HAP-1 (cell line): ENCODE measurements at regions not wholly inside any gene's neighbourhood (a gene's known extent, or its start where the extent isn't known, plus 50 kb on each side); places are given as distances from the start of the nearest gene placed in this dataset.

Experiments used
- DNase-seq, 2 experiments: peaks; one replicate each; pipeline ENCODE4 v3.0.0-alpha.2; 2016 to 2020; ENCODE audit warnings: low spot score in 2 of 2
- H3K27me3 ChIP-seq: fragments of 250-450 bp; sonication (Bioruptor Pico); 2 replicates; pipeline ENCODE4 v1.5.1; 2020; ENCODE audit warnings: low read depth, mild to moderate bottlenecking, moderate library complexity
- H3K36me3 ChIP-seq: fragments of 250-450 bp; sonication (Bioruptor Pico); replicated peaks from 2 replicates; pipeline ENCODE4 v1.5.1; 2020; ENCODE audit warnings: mild to moderate bottlenecking
- H3K4me1 ChIP-seq: fragments of 250-450 bp; sonication (Bioruptor Pico); 2 replicates; pipeline ENCODE4 v1.5.1; 2020; ENCODE audit warnings: mild to moderate bottlenecking
- H3K4me3 ChIP-seq: fragments of 250-450 bp; sonication (Bioruptor Pico); 2 replicates; pipeline ENCODE4 v1.5.1; 2020; ENCODE audit warnings: mild to moderate bottlenecking, moderate library complexity
- H3K9me3 ChIP-seq: fragments of 250-450 bp; sonication (Bioruptor Pico); 2 replicates; pipeline ENCODE4 v1.5.1; 2020; ENCODE audit warnings: mild to moderate bottlenecking, moderate library complexity
- in situ Hi-C: fragments of 300-500 bp; cut with MboI; formaldehyde crosslinking; loops from 3 replicates; pipeline ENCODE4 v1.14.3; 2020; ENCODE audit warnings: low sequenced_read_pairs, inconsistent platforms, mixed read lengths

DNA sequence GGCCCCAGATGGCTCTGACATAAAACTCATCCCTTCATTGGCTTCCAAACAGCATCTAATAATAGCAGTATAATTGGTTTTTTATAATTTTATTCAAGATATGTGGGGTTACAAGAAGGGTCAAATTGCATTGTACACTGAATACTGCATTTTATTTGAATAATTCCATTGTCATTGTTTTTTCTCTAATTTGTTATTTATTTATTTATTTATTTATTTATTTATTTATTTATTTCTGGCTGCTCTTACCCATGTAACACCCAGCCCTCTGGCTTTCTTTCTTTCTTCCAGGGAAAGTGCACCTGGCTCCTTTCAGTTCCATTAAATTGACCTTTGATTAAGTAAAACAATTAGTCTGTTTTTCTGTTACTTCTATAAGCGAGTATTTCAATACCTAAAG lies 210.1 kb downstream of the CDH9 start:
- H3K9me3 ChIP-seq = no peaks in the 10 kb centered on the region
- H3K4me3 ChIP-seq = no peak overlapping the region
- no peaks in the 10 kb centered on the region for H3K27me3 ChIP-seq
- in situ Hi-C loops = no loop called here
- no peak for DNase-seq
- no peaks in the 10 kb centered on the region for H3K36me3 ChIP-seq
- H3K4me1 ChIP-seq = no peaks in the 10 kb centered on the region

DNA sequence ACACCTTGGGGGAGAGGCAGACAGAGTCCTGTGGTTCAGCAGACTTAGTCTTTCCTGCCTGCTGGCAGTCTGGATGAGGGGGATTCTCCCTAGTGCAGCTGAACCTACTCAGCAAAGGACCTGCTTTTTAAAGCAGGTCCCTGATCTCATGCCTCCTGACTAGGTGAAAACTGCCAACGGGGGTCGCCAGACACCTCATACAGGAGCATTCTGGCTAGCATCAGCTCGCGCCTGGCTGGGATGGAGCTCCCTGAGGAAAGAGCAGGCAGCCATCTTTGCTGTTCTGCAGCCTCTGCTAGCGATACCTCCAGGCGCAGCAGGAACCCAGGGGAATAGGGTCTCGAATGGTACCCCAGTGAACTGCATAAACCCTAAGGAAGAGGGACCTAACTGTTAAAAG lies 225.2 kb downstream of the CDH9 start:
- Histone ChIP-seq H3K27me3 (no peaks in the 10 kb centered on the region), H3K9me3 (no peaks in the 10 kb centered on the region), H3K4me1 (no peaks in the 10 kb centered on the region), H3K36me3 (no peaks in the 10 kb centered on the region), H3K4me3 (no peak overlapping the region)
- in situ Hi-C loops = no loop called here
- no peak for DNase-seq

DNA sequence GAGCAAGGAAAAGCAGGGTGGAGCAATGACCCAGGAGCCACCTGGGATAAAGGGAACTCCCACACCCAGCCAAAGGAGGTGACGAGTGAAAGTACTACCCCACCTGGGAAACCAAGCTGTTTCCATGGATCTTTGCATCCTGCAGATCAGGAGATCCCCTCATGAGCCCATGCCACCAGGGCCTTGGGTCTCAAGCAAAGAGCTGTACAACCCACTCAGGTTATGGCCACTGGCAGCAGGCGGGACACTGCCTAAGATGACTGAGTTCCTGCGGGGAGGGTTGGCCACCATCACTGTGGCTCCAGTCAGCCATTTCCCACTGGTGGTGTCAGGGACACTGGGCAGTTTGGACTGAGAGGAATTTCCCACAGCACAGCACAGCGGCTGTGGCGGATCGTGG lies 225.7 kb downstream of the CDH9 start:
- Histone ChIP-seq H3K4me3 (no peak overlapping the region), H3K4me1 (no peaks in the 10 kb centered on the region), H3K27me3 (no peaks in the 10 kb centered on the region), H3K36me3 (no peaks in the 10 kb centered on the region), H3K9me3 (no peaks in the 10 kb centered on the region)
- DNase-seq = no peak
- in situ Hi-C loops = no loop called here

DNA sequence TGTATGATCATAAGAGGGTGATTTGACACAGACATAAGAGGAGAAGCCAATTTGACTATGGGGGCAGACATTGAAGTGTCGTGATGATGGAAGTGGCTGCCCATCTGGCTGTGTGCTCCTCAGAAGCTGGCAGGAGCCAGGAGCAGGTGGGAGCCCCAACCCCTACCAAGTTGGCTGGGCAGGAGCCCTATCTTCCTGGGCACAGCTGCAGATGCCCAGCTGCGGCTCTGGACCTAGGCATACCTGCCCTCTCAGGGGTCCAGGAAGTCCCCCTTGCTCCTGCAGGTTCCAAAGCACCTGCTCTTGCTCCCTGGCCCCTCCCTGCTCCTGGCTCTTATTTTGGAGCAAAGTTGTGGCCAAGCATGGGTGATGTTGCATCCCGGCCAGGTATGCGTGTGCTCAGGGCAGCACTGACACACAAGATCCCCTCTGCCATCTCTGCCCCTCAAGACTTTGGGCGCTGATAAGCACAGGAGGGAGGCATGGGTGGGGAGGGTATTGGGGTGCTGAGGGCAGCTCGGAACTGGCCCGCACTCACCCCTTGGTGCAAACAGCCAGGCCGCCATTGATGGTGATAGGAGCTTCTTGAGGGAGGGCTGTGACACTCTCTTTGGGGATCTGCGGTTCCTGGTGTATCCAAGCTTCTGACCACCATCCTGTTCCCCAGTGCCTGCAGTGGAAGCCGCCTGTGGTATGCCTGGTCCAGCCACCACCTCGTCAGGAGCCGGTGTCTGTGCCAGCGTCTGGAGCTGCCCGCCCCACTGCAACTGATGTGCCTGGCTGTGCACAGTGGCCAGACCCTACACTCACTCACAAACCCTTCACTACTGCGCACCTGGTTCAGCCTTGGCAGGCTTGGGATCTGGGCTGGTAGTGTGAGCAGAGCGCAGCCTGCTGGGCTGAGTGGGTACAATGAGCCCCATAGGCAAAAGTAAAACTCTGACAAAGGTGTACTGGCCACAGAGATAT lies 230.9 kb downstream of the CDH9 start:
- in situ Hi-C loops = no loop called here
- Histone ChIP-seq H3K9me3 (no peaks in the 10 kb centered on the region), H3K27me3 (no peaks in the 10 kb centered on the region), H3K4me3 (no peak overlapping the region), H3K36me3 (no peaks in the 10 kb centered on the region), H3K4me1 (no peaks in the 10 kb centered on the region)
- no peak for DNase-seq

DNA sequence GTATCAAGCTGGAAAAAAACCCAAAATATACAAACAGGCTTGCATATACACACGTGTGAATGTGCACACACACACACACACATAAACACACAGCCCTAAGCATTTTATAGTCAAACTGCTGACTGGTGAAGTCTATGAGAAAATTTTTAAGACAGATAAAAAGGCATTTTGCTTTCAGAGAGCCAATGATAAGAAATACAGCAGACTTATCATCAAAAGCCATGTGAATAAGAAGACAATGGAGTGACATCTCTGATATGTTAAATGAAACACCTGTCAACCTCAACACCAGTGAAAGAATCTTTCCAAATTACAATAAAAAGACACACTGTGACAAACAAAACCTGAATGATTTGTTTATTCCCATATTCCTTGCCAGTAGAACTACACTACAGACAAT lies 233.3 kb downstream of the CDH9 start:
- Histone ChIP-seq H3K27me3 (no peaks in the 10 kb centered on the region), H3K4me1 (no peaks in the 10 kb centered on the region), H3K36me3 (no peaks in the 10 kb centered on the region), H3K9me3 (no peaks in the 10 kb centered on the region), H3K4me3 (no peak overlapping the region)
- no peak for DNase-seq
- in situ Hi-C loops = no loop called here

DNA sequence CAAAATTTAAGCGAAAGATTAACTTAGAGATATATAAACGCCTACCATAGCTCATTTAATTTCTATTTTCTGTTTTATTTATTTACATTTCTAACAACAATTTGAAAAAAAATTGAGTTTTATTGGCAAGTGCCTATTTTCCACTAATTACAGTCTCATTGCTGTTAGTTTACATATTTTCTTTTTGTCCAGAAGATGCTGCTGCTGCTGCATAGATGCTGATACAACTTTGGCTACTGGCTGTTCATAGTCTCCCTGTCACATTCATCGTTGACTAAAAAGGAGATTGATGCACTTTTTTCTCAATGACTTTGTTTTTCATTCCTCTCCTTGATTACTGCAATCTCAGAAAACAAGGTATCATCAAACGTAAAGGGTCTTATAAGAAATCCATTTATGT lies 235.4 kb downstream of the CDH9 start:
- Histone ChIP-seq H3K36me3 (no peaks in the 10 kb centered on the region), H3K9me3 (no peaks in the 10 kb centered on the region), H3K4me3 (no peak overlapping the region), H3K27me3 (no peaks in the 10 kb centered on the region), H3K4me1 (no peaks in the 10 kb centered on the region)
- no peak for DNase-seq
- in situ Hi-C loops = no loop called here

DNA sequence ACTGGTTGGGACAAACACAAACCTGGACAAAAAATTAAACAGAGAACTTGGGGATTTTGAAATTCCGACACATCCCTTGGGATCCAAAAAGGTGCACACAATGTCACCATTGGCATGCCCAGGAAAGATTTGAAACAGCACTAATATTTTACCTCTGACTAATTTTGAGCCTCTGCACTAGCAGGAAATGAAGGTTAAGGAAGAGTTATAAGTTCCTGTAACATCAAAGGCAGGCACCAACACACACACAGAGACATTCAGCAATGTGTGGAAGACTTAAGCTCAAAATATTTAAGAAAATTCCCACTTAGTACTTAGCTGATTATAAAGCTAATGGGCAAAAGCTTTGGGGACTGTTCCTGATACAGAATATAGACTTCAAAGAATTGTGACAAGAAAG lies 247.0 kb downstream of the CDH9 start:
- Histone ChIP-seq H3K9me3 (no peaks in the 10 kb centered on the region), H3K27me3 (no peaks in the 10 kb centered on the region), H3K4me1 (no peaks in the 10 kb centered on the region), H3K36me3 (no peaks in the 10 kb centered on the region), H3K4me3 (no peak overlapping the region)
- no peak for DNase-seq
- in situ Hi-C loops = no loop called here

DNA sequence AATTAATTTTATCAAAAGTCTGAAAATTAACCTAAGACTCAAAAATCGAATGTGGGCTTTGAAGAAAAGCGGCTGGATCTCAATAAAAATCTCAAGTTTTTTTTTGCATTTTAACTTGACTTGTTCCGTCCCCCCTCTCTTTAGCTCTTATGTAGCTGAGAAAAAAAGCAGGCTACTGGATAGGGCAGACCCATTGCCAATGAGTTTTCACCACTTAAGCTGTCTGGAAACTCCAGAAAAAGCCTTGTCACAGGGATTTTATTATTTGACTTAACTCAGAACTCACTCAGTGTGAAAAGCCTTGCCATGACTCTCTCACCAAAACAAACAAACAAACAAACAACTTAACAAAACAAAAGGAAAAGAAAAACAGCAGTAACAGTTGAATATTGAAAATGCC lies 247.4 kb downstream of the CDH9 start:
- H3K4me3 ChIP-seq = no peak overlapping the region
- in situ Hi-C loops = no loop called here
- DNase-seq = no peak
- H3K27me3 ChIP-seq = no peaks in the 10 kb centered on the region
- H3K4me1 ChIP-seq = no peaks in the 10 kb centered on the region
- no peaks in the 10 kb centered on the region for H3K36me3 ChIP-seq
- no peaks in the 10 kb centered on the region for H3K9me3 ChIP-seq

DNA sequence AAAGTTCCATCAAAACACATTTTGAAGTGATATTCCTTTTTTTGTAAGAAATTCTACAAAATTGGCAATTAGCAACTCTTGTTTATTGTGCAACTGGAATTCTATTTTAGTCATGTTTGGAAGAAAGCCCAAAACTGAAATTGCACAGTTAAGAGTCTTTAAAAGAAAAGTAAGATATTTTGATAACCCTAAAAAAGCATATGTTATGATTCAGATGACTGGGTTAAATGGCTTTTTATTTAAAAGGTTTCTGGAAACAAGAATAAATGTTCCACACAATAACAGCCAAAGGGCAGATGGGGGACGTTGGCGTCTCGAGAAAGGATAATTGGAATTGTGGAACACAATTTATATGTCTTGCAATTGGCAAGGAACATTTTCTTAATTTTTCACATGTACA lies 275.2 kb downstream of the CDH9 start:
- DNase-seq = no peak
- in situ Hi-C loops = no loop called here

DNA sequence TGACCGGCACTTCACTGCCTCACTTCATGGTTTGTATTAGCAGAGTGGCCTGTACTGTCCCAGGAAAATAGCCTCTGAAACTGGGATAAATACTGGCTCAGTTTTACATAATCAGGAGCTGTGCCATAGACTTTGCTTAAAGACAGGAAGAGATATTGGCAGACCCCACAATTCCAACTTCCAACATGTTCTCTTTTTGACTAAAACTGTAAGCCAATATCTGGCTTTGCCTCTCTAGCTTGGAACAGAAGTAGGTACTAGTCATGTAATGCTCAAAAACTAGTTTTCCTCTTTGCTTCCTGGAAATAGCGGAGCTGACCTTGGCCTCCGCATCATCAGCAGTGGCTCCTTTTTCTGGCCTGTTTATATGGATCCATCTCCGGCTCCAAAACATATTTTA lies 276.9 kb downstream of the CDH9 start:
- H3K4me1 ChIP-seq = peaks cover 6% of the 10 kb centered on the region
- in situ Hi-C loops = no loop called here
- DNase-seq = no peak
- no peaks in the 10 kb centered on the region for H3K27me3 ChIP-seq
- H3K36me3 ChIP-seq = no peaks in the 10 kb centered on the region
- no peaks in the 10 kb centered on the region for H3K9me3 ChIP-seq
- H3K4me3 ChIP-seq = no peak overlapping the region

More for the DNA sequence above, 275.2 kb downstream of the CDH9 start:
- Histone ChIP-seq H3K9me3 (no peaks in the 10 kb centered on the region), H3K36me3 (no peaks in the 10 kb centered on the region), H3K4me1 (peaks cover 6% of the 10 kb centered on the region), H3K4me3 (no peak overlapping the region), H3K27me3 (no peaks in the 10 kb centered on the region)

DNA sequence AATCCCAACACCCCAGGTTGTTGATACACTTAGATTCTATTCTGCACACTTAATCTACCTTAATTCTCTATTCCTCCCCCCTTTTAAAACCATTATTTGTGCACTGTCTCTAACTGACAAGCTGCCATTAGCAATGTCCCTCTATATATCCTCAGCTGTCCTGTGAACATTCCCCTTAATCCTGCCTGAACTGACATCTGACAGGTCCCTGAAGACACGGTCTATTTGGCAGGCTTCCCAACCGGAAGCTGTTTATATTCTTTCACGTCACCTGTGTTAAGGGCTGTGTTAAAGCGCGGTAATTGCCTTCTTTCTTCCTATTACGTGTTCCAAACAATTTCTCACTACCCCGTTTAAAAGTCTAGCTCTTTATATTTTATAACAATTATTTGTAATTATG lies 277.3 kb downstream of the CDH9 start:
- peak; percentile 30 to 58 for DNase-seq
- in situ Hi-C loops = no loop called here
- Histone ChIP-seq H3K36me3 (no peaks in the 10 kb centered on the region), H3K4me1 (peaks cover 6% of the 10 kb centered on the region), H3K9me3 (no peaks in the 10 kb centered on the region), H3K4me3 (no peak overlapping the region), H3K27me3 (no peaks in the 10 kb centered on the region)

DNA sequence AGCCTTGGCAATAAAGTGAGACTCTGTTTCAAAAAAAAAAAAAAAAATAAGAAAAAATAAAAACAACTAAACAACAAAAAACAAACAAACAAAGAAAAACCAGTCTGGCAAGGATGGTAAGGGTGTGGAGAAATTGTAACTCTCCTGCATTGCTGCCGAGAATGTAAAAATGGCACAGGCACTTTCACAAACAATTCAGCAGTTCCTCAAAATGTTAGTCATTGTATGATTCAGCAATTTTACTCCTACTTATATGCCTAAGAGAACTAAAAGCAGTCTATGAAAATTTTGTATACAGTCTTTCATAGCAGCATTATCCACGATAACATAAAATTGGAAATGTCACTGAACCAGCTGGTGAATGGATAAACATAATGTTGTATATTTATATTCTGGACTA lies 280.4 kb downstream of the CDH9 start:
- in situ Hi-C loops = no loop called here
- no peak for DNase-seq

DNA sequence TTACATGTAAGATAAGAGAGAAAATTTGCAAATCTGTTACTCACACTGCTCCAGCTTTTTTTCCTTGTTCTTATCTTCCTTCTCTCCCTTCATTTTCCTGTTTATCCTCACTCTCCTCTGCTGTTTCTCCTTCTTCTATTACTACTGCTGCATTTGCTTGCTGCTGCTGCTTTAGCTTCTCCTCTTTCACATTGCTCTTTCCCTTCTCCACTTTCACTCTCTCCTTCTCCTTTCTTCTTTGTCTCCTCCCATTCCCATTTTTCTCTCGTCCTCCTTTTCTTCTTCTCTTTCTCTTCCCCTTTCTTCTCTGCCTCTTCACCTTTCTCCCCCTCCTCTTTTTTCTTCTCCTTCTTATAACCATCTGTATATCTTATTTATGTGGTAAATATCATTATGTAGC lies 288.6 kb downstream of the CDH9 start:
- H3K4me1 ChIP-seq = no peaks in the 10 kb centered on the region
- H3K36me3 ChIP-seq = no peaks in the 10 kb centered on the region
- in situ Hi-C loops = no loop called here
- no peaks in the 10 kb centered on the region for H3K9me3 ChIP-seq
- no peak overlapping the region for H3K4me3 ChIP-seq
- H3K27me3 ChIP-seq = no peaks in the 10 kb centered on the region
- no peak for DNase-seq

More for the DNA sequence above, 280.4 kb downstream of the CDH9 start:
- Histone ChIP-seq H3K36me3 (no peaks in the 10 kb centered on the region), H3K4me3 (no peak overlapping the region), H3K4me1 (peaks cover 6% of the 10 kb centered on the region), H3K9me3 (no peaks in the 10 kb centered on the region), H3K27me3 (no peaks in the 10 kb centered on the region)

DNA sequence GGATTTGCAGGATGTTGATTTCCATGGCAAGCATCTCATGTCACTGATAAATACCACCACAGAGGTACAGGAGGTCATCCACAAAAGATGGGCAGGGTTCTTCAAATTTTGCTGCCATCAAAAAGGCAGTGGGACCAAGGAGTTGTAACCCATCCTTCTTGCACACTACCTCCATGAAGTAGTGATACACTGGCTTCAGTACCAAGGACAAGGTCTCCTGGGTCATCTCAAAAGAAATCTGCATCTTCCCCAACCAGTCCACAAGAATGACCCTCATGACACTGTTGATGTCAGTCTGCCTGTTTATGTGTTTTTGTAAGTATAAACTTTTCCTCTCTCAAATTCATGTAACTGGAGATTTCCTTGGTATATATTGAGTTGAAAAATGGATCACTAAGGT lies 298.2 kb downstream of the CDH9 start:
- DNase-seq = no peak
- in situ Hi-C loops = no loop called here
- no peak overlapping the region for H3K4me3 ChIP-seq
- H3K27me3 ChIP-seq = no peaks in the 10 kb centered on the region
- no peaks in the 10 kb centered on the region for H3K4me1 ChIP-seq
- H3K36me3 ChIP-seq = no peaks in the 10 kb centered on the region
- no peaks in the 10 kb centered on the region for H3K9me3 ChIP-seq
